ENCODE measurements at regions not wholly inside any gene's neighbourhood (a gene's known extent, or its start where the extent isn't known, plus 50 kb on each side); places are given as distances from the start of the nearest gene placed in this dataset.
"Not testable (repeated sequence)": the region's sequence is repeated elsewhere in the genome, so short reads cannot be mapped to it uniquely, and the experiment has no call there.

DNA sequence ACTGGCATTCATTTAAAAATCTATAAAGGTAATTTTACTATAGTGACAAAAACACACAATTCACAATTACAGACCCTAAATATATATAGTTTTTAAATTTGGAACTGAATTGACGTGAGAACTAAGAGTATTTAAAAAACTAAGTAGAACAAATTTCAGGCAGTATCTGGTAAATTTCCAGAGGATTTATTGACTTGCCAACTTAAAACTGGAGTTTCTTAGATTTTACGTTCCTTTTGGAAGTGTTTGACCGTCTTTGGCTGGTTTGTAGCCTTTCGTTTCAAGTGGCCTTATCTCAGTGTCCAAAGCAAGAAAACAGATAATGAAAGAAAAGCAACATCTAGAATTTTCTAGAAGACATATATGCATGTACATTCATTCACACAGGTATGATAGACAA, 234.4 kb upstream of the VLDLR start:
- H3K4me3 ChIP-seq = no peak overlapping the region
- no peak overlapping the region for H3K27ac ChIP-seq
- no peak for DNase-seq
- no peaks in the 10 kb centered on the region for H3K9me3 ChIP-seq
- TF ChIP-seq, protein P1, sequence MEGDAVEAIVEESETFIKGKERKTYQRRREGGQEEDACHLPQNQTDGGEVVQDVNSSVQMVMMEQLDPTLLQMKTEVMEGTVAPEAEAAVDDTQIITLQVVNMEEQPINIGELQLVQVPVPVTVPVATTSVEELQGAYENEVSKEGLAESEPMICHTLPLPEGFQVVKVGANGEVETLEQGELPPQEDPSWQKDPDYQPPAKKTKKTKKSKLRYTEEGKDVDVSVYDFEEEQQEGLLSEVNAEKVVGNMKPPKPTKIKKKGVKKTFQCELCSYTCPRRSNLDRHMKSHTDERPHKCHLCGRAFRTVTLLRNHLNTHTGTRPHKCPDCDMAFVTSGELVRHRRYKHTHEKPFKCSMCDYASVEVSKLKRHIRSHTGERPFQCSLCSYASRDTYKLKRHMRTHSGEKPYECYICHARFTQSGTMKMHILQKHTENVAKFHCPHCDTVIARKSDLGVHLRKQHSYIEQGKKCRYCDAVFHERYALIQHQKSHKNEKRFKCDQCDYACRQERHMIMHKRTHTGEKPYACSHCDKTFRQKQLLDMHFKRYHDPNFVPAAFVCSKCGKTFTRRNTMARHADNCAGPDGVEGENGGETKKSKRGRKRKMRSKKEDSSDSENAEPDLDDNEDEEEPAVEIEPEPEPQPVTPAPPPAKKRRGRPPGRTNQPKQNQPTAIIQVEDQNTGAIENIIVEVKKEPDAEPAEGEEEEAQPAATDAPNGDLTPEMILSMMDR (IDR thresholded peaks at IDR 0.05) = no peak
- no peak for TF ChIP-seq POLR2A (IDR thresholded peaks at IDR 0.05)
- intact Hi-C loops (cut with DNase I; ENCODE audit: low total_unique reads) = no loop called here
- H3K27me3 ChIP-seq = no peaks in the 10 kb centered on the region
- H3K4me1 ChIP-seq = no peaks in the 10 kb centered on the region
- H3K36me3 ChIP-seq = no peaks in the 10 kb centered on the region

DNA sequence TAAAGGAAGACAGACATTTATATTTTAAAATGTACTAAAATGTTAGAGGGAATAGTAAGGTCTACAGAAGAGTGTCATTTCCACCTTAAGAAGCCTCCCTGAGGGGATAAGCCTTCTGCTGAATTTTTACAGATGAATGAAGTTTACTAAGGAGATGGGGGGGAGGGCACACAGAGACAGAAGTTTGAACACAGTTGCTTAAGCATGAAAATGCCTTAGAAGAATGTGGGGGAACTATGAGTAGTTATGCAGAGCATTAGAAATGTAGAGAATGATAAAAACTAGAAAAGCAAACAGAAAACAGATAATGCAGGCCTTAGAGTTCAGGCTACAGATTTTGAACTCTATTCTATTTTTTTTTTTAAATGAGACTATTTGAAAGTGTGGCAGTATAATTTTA, 232.2 kb upstream of the VLDLR start:
- H3K9me3 ChIP-seq = no peaks in the 10 kb centered on the region
- intact Hi-C loops (cut with DNase I; ENCODE audit: low total_unique reads) = no loop called here
- no peak overlapping the region for H3K4me3 ChIP-seq
- H3K27me3 ChIP-seq = no peaks in the 10 kb centered on the region
- TF ChIP-seq POLR2A (IDR thresholded peaks at IDR 0.05) = no peak
- TF ChIP-seq, protein P1 (IDR thresholded peaks at IDR 0.05) = no peak
- H3K36me3 ChIP-seq = no peaks in the 10 kb centered on the region
- H3K4me1 ChIP-seq = no peaks in the 10 kb centered on the region
- no peak for DNase-seq
- no peak overlapping the region for H3K27ac ChIP-seq

DNA sequence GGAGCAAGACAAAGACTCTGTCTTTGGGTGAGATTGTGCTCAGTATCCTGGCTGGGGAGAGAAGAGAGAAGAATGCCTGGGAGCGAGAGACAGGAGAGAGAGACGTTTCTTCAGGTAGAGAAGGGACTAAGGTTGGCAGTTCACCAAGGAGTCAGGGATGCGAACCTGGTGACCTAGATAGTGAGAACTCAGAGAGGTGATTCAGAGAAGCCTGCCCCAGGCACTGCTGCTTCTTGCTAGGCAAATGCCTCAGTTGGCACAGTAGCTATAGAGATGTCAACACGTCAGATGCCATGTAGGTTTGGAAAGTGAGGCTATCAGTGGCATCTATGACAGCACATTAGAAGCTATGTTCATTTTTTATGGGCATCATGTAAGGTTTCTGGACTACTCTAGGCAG, 231.6 kb upstream of the VLDLR start:
- TF ChIP-seq, protein P1 (IDR thresholded peaks at IDR 0.05) = no peak
- TF ChIP-seq POLR2A (IDR thresholded peaks at IDR 0.05) = no peak
- no peaks in the 10 kb centered on the region for H3K9me3 ChIP-seq
- H3K27ac ChIP-seq = peak overlapping the region in 1 of 2 donors; percentile 28
- H3K36me3 ChIP-seq = no peaks in the 10 kb centered on the region
- DNase-seq = no peak
- intact Hi-C loops (cut with DNase I; ENCODE audit: low total_unique reads) = no loop called here
- no peaks in the 10 kb centered on the region for H3K4me1 ChIP-seq
- no peak overlapping the region for H3K4me3 ChIP-seq
- no peaks in the 10 kb centered on the region for H3K27me3 ChIP-seq

DNA sequence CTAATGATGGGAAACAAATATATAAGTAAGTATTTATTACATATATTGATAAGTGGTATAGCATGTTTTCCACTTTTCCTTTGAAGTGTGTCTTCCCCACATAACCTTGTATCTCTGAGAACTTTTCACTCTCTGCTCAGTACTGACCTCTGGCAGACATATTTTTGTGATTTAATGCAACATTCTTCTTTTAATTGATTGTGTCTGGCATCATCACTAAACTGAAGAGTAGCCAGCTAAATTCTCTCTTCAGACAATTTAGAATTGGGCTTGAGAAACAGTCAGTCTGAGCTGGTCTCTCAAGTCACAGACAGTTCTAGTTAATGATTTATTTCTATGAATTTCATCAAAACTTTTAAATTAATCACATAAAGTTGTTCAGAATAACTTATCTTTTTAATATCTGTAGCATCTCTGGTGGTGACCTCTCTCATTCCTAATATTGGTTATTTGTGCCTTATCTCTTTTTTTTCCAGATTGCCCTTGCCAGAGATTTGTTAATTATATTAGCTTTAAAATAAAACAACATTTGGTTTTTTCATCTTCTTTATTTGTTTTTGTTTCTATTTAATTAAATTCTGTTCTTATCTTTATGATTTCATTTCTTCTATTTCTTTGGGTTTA, 230.0 kb upstream of the VLDLR start:
- H3K36me3 ChIP-seq; H3K27me3 ChIP-seq; H3K9me3 ChIP-seq; H3K27ac ChIP-seq; H3K4me1 ChIP-seq; intact Hi-C loops (cut with DNase I; ENCODE audit: low total_unique reads); DNase-seq; H3K4me3 ChIP-seq: not testable (repeated sequence)

DNA sequence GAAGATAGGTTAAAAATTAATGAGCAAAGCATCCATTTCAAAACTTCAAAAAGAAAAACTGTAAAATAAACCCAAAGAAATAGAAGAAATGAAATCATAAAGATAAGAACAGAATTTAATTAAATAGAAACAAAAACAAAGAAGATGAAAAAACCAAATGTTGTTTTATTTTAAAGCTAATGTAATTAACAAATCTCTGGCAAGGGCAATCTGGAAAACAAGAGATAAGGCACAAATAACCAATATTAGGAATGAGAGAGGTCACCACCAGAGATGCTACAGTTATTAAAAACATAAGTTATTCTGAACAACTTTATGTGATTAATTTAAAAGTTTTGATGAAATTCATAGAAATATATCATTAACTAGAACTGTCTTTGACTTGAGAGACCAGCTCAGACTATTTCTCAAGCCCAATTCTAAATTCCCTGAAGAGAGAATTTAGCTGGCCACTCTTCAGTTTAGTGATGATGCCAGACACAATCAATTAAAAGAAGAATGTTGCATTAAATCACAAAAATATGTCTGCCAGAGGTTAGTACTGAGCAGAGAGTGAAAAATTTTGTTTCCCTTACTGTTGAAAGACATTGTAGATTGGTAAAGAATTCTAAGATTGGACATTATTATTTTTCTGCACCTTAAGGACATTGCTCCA, 227.4 kb upstream of the VLDLR start:
- intact Hi-C loops (cut with DNase I; ENCODE audit: low total_unique reads); H3K4me1 ChIP-seq; H3K9me3 ChIP-seq; H3K4me3 ChIP-seq; H3K27ac ChIP-seq; H3K27me3 ChIP-seq; H3K36me3 ChIP-seq; DNase-seq: not testable (repeated sequence)

DNA sequence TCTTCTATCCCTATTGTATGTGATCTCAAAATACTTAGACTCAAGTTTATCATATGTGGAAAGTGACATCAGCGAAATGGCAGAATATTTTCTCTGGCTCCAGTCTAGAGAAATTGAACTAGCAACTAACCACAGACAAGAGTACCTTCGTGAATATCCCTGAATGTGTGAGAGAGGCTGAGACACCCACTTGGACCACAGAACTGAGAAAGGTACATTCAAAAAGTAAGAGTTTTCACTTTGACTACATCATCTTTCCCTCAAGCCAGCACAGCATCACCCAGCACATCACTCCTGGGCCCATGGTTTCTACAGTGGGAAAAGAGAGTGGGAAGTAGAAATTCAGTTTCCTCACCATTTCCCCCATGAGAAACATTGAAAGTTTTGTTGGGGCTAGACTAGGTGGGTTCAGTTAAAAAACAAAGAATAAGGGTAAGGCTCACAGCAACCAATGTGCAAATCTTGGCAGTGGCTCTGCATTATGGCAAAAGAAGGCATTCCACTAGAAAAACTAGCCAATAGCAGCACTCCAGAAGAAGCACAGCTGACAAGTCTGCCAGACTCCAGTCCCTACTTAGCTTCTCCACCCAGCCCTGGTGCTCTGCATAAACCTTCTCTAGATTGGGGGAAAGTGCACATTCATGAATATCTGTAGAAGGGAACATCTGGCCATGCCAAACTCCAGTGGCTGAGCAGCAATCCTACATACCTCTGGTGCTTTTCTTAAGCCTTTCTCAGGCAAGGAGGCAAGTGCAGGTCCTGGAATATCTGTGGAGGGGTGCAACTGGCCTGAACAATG, 225.6 kb upstream of the VLDLR start:
- Histone ChIP-seq H3K36me3 (no peaks in the 10 kb centered on the region), H3K27ac (no peak overlapping the region), H3K4me3 (no peak overlapping the region), H3K9me3 (no peaks in the 10 kb centered on the region), H3K27me3 (no peaks in the 10 kb centered on the region), H3K4me1 (no peaks in the 10 kb centered on the region)
- intact Hi-C loops (cut with DNase I; ENCODE audit: low total_unique reads) = no loop called here
- DNase-seq = no peak
- TF ChIP-seq, protein P1 (IDR thresholded peaks at IDR 0.05) = no peak
- no peak for TF ChIP-seq POLR2A (IDR thresholded peaks at IDR 0.05)
